Liver (tissue), 3 donors: ENCODE measurements at regions not wholly inside any gene's neighbourhood (a gene's known extent, or its start where the extent isn't known, plus 50 kb on each side); places are given as distances from the start of the nearest gene placed in this dataset.

Experiments
- ATF3 ChIP-seq: IDR thresholded peaks from 2 replicates; pipeline ENCODE4 v1.6.1; 2016; ENCODE audit warnings: antibody characterized with exemption
- CTCF ChIP-seq: fragments of 150-350 bp; IDR thresholded peaks from 2 replicates; pipeline ENCODE4 v1.5.1; 2017; ENCODE audit warnings: improper control_type of control experiment, low read depth, low read length; ENCODE audit not compliant: missing input control
- EGR1 ChIP-seq, 2 donors: IDR thresholded peaks; 2 replicates each; pipeline ENCODE4 v1.6.1; 2016 to 2018; ENCODE audit warnings: antibody characterized with exemption in 2 of 2, low read depth in 2 of 2
- FOXA1 ChIP-seq: IDR thresholded peaks from 2 replicates; pipeline ENCODE4 v1.6.1; 2016; ENCODE audit warnings: antibody characterized with exemption
- FOXA2 ChIP-seq: IDR thresholded peaks from 2 replicates; pipeline ENCODE4 v1.6.1; 2016; ENCODE audit warnings: antibody characterized with exemption
- GABPA ChIP-seq, 2 donors: IDR thresholded peaks in 1 of 2; conservative IDR thresholded peaks in 1 of 2; 2 replicates each; pipeline ENCODE4 v1.6.1; 2016; ENCODE audit warnings: antibody characterized with exemption in 2 of 2, mild to moderate bottlenecking in 1 of 2, moderate library complexity in 1 of 2
- JUND ChIP-seq, 2 donors: IDR thresholded peaks; 2 replicates each; pipeline ENCODE4 v1.6.1; 2016; ENCODE audit warnings: antibody characterized with exemption in 2 of 2
- MAX ChIP-seq: IDR thresholded peaks from 2 replicates; pipeline ENCODE4 v1.6.1; 2016; ENCODE audit warnings: antibody characterized with exemption
- RAD21 ChIP-seq, 2 donors: IDR thresholded peaks; 2 replicates each; pipeline ENCODE4 v1.6.1; 2016; ENCODE audit warnings: antibody characterized with exemption in 2 of 2, mild to moderate bottlenecking in 2 of 2
- REST ChIP-seq: IDR thresholded peaks from 2 replicates; pipeline ENCODE4 v1.6.1; 2016; ENCODE audit warnings: antibody characterized with exemption, mild to moderate bottlenecking
- SP1 ChIP-seq: IDR thresholded peaks from 2 replicates; pipeline ENCODE4 v1.6.1; 2018; ENCODE audit warnings: antibody characterized with exemption, mild to moderate bottlenecking
- TAF1 ChIP-seq: conservative IDR thresholded peaks from 2 replicates; pipeline ENCODE4 v1.6.1; 2016; ENCODE audit warnings: antibody characterized with exemption, mild to moderate bottlenecking
- YY1 ChIP-seq: IDR thresholded peaks from 2 replicates; pipeline ENCODE4 v1.6.1; 2016; ENCODE audit warnings: antibody characterized with exemption, mild to moderate bottlenecking
- ZBTB33 ChIP-seq: IDR thresholded peaks from 2 replicates; pipeline ENCODE4 v1.6.1; 2016; ENCODE audit warnings: antibody characterized with exemption
- donor health status: healthy.
- donor health status: healthy.

GRCh38 chr9:135414293-135414692, 65.3 kb upstream of the PPP1R26 start:
- TF ChIP-seq CTCF (no peak), EGR1 (IDR thresholded peaks at IDR 0.05; ENCODE audit: low read depth in 2 of 2) (no peak), MAX (no peak), GABPA (IDR thresholded peaks at IDR 0.05 in 1 of 2, conservative IDR thresholded peaks at IDR 0.05 in 1 of 2) (no peak), RAD21 (IDR thresholded peaks at IDR 0.05) (no peak), YY1 (no peak), TAF1 (no peak), JUND (IDR thresholded peaks at IDR 0.05) (no peak), ZBTB33 (no peak), FOXA2 (no peak), FOXA1 (no peak), REST (no peak), SP1 (no peak), ATF3 (no peak)
